ENCODE measurements at regions not wholly inside any gene's neighbourhood (a gene's known extent, or its start where the extent isn't known, plus 50 kb on each side); places are given as distances from the start of the nearest gene placed in this dataset.

DNA sequence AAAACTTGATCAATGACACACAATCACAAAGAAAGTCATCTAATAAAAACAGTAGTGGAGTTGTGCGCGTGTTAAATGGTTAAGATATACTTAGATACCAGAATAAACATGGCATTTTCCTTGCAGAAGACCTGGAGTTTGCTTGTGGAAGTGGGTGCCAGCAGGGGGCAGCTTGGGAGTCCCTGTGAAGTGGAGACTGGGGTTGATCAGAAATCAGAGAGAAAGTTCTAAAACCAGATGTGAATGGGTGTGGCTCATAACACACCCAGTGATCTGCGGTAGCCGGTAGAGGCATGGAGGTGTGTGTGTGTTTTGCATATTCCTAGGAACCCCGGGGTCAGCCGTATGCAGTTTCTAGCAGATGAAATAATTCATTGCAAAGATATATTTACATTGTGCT, 300.1 kb upstream of the TRIB2 start:
- no peak for DNase-seq (ENCODE audit: low read depth)
- no peak overlapping the region for H3K4me3 ChIP-seq (ENCODE audit: low read depth, low read length)
- TF ChIP-seq, protein P1, sequence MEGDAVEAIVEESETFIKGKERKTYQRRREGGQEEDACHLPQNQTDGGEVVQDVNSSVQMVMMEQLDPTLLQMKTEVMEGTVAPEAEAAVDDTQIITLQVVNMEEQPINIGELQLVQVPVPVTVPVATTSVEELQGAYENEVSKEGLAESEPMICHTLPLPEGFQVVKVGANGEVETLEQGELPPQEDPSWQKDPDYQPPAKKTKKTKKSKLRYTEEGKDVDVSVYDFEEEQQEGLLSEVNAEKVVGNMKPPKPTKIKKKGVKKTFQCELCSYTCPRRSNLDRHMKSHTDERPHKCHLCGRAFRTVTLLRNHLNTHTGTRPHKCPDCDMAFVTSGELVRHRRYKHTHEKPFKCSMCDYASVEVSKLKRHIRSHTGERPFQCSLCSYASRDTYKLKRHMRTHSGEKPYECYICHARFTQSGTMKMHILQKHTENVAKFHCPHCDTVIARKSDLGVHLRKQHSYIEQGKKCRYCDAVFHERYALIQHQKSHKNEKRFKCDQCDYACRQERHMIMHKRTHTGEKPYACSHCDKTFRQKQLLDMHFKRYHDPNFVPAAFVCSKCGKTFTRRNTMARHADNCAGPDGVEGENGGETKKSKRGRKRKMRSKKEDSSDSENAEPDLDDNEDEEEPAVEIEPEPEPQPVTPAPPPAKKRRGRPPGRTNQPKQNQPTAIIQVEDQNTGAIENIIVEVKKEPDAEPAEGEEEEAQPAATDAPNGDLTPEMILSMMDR (conservative IDR thresholded peaks at IDR 0.05; ENCODE audit: low read depth, low read length) = peak; percentile 63

DNA sequence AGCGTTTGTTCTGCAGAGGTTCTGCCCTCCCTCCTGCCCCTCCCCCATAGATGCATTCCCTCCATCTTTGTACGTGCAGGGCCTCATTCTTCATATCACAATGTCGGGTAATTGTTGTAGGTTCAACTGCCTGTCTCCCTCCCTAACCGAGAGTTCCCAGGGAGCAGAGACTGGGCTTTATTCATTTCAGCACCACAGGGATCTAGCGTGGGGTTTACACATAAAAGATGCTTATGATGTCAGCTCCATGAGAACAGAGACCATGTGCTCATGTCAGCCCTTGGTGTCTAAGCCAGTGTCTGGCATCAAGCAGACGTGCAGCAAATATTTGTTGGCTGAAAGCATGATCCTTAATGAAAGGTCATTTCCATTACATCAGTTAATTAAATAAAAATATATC, 298.9 kb upstream of the TRIB2 start:
- TF ChIP-seq, protein P1 (conservative IDR thresholded peaks at IDR 0.05; ENCODE audit: low read depth, low read length) = no peak

DNA sequence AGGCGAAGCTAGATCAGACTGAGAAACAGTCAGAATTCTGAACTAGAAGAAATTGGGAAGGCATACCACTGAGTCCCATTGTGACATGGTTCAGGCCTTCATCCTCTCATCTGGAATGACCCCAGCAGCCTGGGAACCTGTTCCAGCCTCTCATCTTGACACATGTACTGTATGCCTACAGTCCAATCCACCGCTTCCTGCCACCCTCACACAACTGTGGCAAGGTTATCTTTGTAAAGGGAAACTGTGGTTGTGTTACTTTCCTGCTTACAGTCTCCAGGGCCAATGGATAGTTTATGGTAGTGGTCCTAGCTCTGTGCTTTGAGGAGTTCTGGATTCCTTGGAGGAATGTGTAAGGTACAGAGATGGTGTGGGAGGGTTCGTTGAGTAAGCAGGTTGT, 296.9 kb upstream of the TRIB2 start:
- TF ChIP-seq, protein P1 (conservative IDR thresholded peaks at IDR 0.05; ENCODE audit: low read depth, low read length) = no peak

More for the DNA sequence above, 298.9 kb upstream of the TRIB2 start:
- no peak overlapping the region for H3K4me3 ChIP-seq (ENCODE audit: low read depth, low read length)
- DNase-seq (ENCODE audit: low read depth) = no peak

DNA sequence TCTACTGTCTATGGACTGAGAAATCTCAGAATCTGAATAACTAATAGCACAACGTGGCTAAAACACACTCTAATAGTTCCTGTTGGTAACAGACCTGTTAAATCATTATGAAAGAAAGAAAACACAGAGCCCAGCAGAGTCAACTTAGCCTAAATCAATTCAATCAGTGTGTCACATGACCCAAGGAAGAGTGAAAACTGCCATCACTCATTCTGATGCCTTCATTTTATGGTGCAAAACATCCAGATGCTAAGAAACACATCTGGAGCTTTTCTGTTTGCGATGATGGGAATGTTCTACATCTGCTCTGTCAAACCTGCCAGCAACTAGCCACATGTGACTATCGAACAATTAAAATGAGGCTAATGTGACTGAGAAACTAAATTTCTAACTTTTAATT, 295.7 kb upstream of the TRIB2 start:
- H3K4me3 ChIP-seq (ENCODE audit: low read depth, low read length) = no peak overlapping the region
- DNase-seq (ENCODE audit: low read depth) = no peak
- TF ChIP-seq, protein P1 (conservative IDR thresholded peaks at IDR 0.05; ENCODE audit: low read depth, low read length) = no peak

More for the DNA sequence above, 296.9 kb upstream of the TRIB2 start:
- no peak overlapping the region for H3K4me3 ChIP-seq (ENCODE audit: low read depth, low read length)
- DNase-seq (ENCODE audit: low read depth) = no peak

DNA sequence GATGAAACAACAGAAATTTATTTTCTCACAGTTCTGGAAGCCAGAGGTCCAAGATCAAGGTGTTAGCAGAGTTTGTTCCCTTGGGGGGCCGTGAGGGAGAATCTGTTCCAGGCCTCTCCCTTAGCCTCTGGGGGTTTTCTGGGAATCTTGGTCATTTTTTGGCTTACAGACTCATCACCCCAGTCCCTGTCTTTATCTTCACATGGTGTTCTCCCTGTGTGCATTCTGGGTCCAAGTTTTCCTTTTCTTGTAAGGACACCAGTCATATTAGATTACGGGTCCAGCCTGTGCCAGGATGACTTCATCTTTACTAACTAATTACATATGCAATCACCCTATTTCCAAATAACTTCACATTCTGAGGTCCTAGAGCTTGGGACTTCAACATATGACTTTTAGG, 292.5 kb upstream of the TRIB2 start:
- TF ChIP-seq, protein P1 (conservative IDR thresholded peaks at IDR 0.05; ENCODE audit: low read depth, low read length) = no peak
- DNase-seq (ENCODE audit: low read depth) = no peak

DNA sequence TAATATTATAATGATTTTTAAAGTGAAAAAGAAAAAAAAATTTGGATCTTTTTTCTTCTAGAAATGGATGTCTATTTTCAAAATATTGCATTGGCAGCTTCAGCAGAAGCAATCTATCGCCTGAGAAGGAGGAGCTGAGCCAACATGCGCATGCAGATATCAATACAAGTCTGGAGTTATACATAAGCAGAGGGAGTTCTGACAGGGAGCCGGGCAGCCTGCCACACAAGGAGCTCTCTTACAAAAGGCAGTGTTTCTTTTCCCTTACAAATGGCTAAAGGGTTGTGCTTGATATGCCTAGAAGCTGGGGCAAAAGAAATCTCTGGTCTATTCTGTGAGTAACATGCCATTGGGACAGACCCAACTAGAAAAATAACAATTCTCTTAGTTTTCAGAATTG, 291.9 kb upstream of the TRIB2 start:
- DNase-seq (ENCODE audit: low read depth) = no peak
- H3K4me3 ChIP-seq (ENCODE audit: low read depth, low read length) = no peak overlapping the region
- TF ChIP-seq, protein P1 (conservative IDR thresholded peaks at IDR 0.05; ENCODE audit: low read depth, low read length) = no peak

More for the DNA sequence above, 292.5 kb upstream of the TRIB2 start:
- no peak overlapping the region for H3K4me3 ChIP-seq (ENCODE audit: low read depth, low read length)

DNA sequence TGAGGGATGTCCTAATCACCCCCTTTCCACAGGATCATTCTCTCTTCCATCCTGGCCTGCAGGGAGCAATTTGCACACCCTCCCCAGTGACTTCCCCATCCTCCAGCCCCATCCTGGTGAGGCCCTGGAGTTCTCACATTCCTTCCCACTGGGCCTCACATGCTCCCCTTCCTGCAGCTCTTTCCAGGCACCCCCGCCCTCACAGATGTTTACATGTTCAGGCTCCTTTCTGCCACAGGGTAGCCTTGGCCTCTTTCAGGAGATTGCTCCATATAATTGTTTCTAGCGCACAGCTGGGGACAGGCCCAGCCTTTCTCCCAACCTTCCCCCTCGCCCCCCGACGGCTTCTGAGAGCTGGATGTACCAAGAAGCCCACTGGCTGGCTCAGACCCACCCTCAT, 288.4 kb upstream of the TRIB2 start:
- no peak for DNase-seq (ENCODE audit: low read depth)
- H3K4me3 ChIP-seq (ENCODE audit: low read depth, low read length) = no peak overlapping the region
- TF ChIP-seq, protein P1 (conservative IDR thresholded peaks at IDR 0.05; ENCODE audit: low read depth, low read length) = no peak

All from epithelial cell of proximal tubule (primary cell).